Tongue (tissue), 1 donor: ENCODE measurements at regions not wholly inside any gene's neighbourhood (a gene's known extent, or its start where the extent isn't known, plus 50 kb on each side); places are given as distances from the start of the nearest gene placed in this dataset.
A peak's percentile ranks its signal among the peaks of the same experiment; 100 is the strongest.

Experiments used
- DNase-seq: peaks from one replicate; pipeline ENCODE4 v3.0.0-alpha.2; 2015

GRCh38 chr20:7262803-7263202 lies 495.3 kb downstream of the BMP2 start:
- DNase-seq, result no peak

DNA sequence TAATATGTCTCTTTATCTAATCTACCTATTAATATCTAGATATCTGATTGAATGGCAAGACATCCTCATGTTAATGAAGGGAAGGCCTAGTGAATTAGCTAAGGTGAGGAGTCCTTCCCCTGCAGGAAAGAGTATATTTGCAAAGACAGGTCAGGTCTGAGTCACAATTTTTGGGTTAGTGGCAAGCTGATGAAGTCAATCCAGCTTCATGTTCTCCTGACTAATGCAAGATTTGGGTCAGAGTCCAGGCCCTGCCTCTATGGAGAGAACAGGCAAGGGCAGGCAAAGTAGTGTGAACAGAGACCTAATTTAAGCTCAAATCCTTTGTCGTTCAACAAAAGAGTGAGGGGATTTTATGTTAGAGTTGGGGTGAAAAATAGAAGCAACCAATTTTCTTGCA lies 496.7 kb downstream of the BMP2 start:
- no peak for DNase-seq

DNA sequence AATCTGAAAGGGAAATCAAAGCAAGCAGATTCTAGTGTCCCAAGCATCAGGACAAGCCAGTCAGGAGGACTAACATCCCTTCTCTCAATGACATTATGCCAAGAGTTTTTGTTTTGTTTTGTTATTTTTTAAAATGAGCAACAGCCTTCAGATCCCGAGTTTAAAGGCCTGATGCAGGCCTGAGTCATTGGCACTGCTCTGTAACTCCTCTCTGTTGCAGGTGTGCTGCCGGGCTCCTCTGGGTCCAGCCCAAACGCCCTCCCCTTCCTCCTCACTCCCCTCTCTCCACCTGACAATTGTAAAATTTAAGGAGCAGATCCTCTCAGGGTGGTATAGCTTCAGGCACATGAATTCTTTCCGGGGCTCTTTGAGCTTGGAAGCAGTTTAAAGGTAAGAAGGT lies 502.0 kb downstream of the BMP2 start:
- no peak for DNase-seq

DNA sequence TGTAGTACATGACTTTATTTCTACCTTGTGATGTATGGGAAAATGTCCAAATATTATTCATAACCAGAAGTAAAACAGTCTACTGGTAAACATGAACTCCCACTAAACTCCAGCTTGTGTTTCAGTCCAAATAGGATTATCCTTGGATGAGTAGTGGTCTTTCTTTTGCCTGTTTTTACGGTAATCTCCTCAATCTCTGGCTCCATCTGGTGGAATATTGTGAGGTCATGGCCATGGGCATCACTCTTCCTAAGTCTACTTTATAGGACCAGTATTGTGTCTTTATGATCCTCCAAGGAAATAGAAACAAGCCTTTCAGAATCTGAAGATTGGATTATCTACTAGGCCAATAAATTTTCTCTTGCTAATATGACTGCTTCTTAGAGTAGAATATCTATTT lies 505.0 kb downstream of the BMP2 start:
- DNase-seq, result peak; percentile 43

DNA sequence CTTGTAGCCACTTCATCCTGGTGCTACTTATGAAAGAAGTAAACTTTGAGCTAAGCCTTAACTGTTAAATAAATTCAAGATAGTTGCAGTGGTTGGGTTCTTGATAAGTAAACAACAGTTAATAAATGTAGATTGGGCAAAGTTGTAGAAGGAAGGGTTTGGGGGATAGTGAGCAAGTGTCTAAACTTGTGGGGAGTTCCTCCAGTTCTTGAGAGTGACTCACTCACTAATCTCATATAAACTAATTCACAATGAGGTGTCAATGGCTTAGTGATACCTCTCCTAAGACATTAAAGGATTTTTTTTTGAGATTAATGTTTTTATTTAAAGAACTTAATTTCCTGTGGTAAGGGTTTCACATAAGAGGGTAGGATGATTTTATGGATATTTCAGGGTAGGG lies 507.4 kb downstream of the BMP2 start:
- DNase-seq, result no peak

DNA sequence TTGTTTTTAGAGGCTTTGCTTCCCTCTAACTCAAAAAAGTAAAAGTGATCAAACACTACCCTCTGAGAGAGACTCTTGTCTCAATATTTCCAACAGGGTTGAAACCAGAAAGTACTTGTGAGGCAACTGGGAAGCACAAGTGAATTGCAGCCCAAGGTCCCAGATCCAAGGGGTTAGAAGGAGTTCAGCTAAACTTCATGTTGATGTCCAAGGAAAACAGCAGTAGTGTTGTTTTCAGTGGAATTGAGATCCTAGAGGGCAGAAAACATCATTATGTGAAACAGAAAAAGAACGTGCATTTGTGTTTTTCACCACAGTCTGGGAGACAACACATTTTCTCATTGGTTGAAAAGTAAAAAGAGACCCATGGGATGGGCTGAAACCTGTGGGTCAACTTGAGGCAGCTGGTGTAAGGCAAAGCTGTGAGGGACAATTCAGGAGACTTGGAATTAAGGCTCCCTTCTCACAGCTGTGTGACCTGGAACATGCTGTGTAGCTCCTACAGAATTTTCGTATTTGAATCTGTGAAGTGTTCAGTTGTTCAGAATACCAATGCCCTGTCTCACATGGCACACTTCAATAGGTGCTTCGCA lies 508.3 kb downstream of the BMP2 start:
- DNase-seq, result no peak

DNA sequence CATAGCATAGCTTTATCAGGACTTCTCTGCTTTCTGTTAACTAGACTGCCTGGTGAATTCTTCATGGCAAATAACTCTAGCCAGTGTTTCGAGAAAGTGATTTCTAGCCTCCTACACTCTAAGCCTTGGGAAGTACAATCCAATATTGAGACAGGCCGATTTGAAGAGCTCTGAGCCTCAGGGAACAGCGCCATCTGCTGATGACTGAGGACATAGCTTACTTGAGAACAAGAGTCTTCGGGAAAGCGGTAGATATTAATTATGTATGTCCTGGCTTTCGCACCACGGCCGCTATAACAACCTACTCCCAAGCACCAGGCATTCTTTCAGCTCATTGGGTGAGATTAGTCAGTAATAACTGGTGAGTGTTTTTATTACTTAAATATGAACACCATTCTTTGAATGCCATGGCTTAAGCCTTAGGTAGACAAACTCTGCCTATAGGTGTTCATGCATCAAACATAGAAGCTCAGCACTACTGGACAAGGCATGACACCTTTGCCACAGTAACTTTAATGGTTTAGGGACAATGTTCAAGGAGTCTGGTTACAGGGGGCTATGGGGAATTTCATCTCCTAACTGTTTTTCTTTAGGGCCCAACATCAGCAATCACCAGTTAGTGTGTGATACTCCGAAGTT lies 518.6 kb downstream of the BMP2 start:
- DNase-seq, result peak; percentile 96

- no peak for DNase-seq
Measured at GRCh38 chr20:7291323-7291943, 523.9 kb downstream of the BMP2 start.

- DNase-seq, result no peak
Measured at GRCh38 chr20:7291946-7292345, 524.5 kb downstream of the BMP2 start.

- no peak for DNase-seq
Measured at GRCh38 chr20:7294816-7295360, 527.4 kb downstream of the BMP2 start.

DNA sequence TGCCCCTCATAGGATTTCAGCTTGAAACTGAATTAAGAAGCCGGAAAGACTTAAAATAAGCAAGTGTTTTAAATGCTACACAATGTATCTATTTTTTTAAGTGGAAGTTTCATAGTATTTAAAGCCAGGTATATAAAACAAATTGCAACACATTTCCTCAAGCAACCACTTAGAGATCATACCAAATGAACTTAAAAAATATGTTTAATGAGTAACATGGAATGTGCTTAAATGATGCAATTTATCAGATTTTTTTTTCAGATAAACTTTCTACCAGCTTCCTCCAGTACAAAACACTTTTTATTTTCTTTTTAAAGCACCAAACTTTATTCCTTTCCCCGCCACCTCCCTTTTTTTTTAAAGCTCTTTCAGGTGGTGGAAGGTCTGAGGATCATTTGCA lies 534.3 kb downstream of the BMP2 start:
- DNase-seq, result no peak

DNA sequence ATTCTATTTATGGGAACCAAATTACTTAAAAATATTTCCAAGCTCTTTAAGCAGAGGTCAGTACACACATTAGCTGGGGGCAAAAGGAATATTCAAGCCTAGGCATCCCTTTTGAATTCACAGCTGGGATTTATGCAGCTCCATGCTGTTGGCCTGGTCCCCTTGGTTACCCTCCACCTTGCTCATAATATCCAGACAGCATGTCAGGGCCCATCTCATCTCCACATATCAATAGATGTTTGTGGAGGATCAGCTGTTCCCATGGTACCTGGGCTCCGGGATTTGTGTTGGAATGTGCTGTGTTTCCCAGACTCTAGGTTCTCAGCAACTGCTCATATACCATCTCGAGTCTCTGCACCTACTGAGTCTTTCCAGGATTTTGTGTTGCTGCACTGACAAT lies 534.8 kb downstream of the BMP2 start:
- peak; percentile 58 for DNase-seq

DNA sequence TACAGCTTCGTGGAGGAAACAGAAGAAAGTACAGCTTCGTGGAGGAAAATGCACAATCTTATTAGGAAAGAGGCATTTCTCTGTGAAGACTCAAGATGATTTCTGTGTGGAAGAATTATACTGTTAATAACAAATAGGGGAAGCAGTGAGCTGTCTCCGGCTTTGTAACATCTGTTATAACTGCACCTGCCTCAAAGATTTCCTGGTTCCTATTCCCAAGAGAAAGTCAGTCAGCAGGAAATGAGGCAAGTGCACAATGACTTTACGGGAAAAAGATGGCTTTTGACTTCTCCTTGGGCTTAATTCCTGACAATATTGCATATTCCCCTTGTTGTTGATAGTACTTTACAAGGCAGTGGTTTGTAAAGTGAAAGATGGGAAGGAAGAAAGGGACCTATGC lies 538.5 kb downstream of the BMP2 start:
- DNase-seq, result peak; percentile 14

DNA sequence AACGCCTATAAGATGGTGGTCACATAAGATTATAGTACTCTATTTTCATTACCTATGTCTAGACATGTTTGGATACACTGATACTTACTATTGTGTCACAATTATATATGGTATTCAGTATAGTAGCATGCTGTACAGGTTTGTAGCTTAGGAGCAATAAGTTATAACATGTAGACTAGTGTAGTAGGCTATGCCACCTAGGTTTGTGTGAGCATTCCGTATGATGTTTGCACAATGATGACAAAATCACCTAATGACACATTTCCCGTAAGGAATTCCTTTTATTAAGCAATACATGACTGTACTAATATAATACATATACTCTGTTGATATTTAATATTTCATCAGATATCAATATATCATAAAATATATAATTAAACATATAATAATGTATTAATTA lies 540.7 kb downstream of the BMP2 start:
- no peak for DNase-seq

- DNase-seq, result no peak
Measured at GRCh38 chr20:7313047-7313446, 545.6 kb downstream of the BMP2 start.

DNA sequence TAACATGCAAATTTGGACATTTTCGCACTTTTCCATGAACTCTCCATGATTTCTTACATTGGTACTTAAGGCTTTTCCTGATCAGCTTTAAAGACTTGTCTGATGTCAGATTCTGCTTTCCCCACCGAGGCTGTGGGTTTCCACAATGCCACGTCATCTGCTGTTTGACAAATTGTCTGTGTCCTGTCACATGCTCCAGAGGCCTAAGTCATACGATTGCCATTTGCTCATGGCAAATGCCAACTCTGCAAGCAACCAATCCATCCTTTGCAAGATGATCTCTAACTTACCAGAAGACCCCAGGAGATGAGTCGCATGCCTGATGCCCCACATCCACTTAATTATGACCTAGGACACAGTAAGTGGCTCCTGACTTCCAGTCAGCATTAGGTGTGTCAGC lies 556.5 kb downstream of the BMP2 start:
- no peak for DNase-seq

GRCh38 chr20:7327810-7328209 lies 560.3 kb downstream of the BMP2 start:
- DNase-seq, result no peak

DNA sequence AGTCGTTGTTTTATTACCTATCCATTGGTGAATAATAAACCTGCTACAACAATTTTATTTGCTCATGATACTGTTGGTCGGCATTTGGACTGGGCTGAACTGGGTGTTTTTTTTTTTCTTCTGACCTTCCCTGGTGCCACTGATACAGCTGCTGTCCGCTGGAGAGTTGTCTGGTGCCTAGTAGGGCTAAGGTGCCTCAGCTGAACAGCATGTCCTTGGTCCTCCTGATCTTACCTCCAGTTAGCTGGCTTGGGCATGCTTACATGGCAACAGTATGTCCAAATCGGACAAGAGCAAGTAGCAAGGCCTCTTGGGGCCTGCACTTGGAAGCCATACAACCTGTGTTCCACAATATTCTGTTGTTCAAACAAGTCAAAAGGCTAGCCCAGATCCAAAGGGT lies 563.4 kb downstream of the BMP2 start:
- no peak for DNase-seq

DNA sequence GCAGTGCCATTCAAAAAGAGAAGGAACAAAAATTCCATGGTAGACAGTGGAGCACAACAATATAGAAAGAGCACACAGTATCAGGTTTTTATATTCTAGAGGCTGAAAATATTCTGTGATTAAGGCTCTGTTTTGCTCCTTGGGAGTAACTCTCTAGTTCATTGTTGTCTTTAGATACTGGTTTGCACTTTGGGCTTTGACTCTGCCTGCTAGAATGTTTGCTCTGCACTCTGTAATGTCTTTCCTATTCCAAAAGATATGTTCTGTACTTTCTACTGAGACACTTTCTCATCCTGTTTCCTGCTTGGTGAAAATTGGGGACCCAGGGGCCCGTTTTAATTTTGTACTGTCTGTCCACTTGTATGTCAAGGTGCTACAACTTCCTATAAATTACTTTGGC lies 564.7 kb downstream of the BMP2 start:
- DNase-seq, result no peak

DNA sequence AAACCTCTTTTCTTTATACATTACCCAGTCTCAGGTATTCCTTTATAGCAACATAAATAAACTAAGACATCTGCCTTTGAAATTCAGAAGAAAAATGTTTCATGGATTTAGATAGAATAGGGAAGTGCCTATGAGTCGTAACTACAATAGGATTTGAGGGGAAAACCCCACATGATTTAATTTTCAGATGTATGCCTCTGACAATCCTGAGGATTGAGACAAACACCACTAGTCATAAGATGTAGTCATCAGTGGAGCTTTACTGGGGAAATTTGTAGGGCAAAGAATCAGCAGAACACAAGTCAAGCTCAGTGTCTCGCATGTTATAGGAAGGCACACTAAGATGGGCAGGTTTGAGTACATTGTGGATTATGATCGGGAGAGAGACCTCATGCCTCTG lies 566.4 kb downstream of the BMP2 start:
- no peak for DNase-seq

- no peak for DNase-seq
Measured at GRCh38 chr20:7346026-7346425, 578.5 kb downstream of the BMP2 start.

DNA sequence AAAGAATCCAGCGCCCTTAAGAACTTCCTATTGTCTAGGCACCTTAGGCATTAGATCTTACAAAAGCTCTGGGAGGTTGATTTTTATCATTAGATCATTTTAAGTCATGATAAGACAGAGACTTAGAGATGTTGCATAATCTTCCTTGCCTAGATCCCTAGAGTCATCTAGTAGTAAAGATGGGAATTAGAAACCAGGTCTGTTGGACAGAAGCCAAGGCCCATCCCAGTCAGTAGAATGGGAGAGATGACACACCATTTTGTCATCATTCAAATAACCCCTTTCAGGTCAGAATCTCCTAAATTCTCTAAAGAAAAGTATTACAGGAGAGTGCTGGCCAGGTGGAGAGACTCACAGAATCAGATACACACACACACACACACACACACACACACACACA lies 579.1 kb downstream of the BMP2 start:
- DNase-seq, result no peak

DNA sequence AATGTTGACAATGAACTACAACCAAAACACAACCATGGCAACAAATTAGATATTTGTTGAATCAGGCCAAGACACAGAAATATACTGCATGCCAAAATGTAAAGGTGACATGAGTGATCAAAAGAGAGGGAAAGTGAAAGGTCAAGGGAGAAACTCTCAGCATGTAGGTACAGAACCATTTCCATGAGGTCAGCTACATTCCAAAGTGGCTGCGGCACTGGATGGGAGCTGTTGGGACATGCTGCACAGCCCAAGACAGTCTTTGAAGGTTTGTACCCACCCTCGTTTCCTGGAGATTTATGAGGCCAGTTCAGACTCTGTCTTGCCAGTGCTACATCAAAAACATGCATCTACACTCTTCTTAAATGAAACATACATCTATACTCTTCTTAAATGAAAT lies 579.9 kb downstream of the BMP2 start:
- peak; percentile 18 for DNase-seq

DNA sequence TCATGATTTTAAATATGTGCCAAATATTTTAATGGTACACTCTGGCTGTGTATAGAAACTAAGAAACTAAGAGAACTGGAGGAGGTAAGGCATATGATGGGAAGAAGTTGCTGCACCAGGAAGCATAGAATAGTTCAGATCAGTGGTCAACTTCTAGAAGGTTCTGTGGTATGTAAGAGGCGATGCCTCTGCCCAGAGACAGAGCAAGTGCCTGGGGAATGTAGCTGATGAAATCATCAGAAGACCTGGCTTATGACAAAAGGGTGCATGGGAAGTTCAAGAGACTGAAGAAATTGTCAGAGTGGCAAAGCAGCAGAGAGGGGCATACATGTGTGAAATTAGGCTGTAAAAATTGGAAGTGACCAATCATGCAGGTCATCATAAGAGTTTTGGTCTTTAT lies 580.8 kb downstream of the BMP2 start:
- no peak for DNase-seq
